K562 (cell line): ENCODE measurements at regions not wholly inside any gene's neighbourhood (a gene's known extent, or its start where the extent isn't known, plus 50 kb on each side); places are given as distances from the start of the nearest gene placed in this dataset.

Experiments
- ATF7 ChIP-seq: fragments of 450-650 bp; IDR thresholded peaks from 2 replicates; pipeline ENCODE4 v1.7.1; 2014; ENCODE audit warnings: mild to moderate bottlenecking, moderate library complexity
- BACH1 ChIP-seq: fragments of 200-800 bp; sonication (Bioruptor generic); IDR thresholded peaks from 2 replicates; pipeline ENCODE4 v1.6.1; 2016; ENCODE audit warnings: missing genetic modification characterization, missing compliant biosample characterization
- FOXA1 ChIP-seq: fragments of 450-650 bp; IDR thresholded peaks from 2 replicates; pipeline ENCODE4 v1.6.1; 2016; ENCODE audit warnings: mild to moderate bottlenecking, borderline replicate concordance
- GTF2A2 ChIP-seq: IDR thresholded peaks from 2 replicates; pipeline ENCODE4 v1.6.1; 2016; ENCODE audit warnings: mild to moderate bottlenecking, missing genetic modification characterization, missing compliant biosample characterization
- HNRNPUL1 ChIP-seq: fragments of 200-400 bp; formaldehyde crosslinking; IDR thresholded peaks from 2 replicates; pipeline ENCODE4 v1.6.1; 2017; ENCODE audit warnings: low read length
- KLF13 ChIP-seq: fragments of 450-650 bp; IDR thresholded peaks from 2 replicates; pipeline ENCODE4 v1.6.1; 2016; ENCODE audit warnings: missing genetic modification characterization, low read depth, mild to moderate bottlenecking, missing compliant biosample characterization, moderate library complexity, borderline replicate concordance
- PCBP1 ChIP-seq: fragments of 200-400 bp; formaldehyde crosslinking; IDR thresholded peaks from 2 replicates; pipeline ENCODE4 v1.6.1; 2018; ENCODE audit warnings: mild to moderate bottlenecking, low read depth, low read length; ENCODE audit not compliant: poor library complexity, severe bottlenecking
- POLR2H ChIP-seq: IDR thresholded peaks from 2 replicates; pipeline ENCODE4 v1.6.1; 2016; ENCODE audit warnings: missing genetic modification characterization, low read depth, mild to moderate bottlenecking, control low read depth, missing compliant biosample characterization, moderate library complexity
- RUNX1 ChIP-seq: sonication (generic); IDR thresholded peaks from 2 replicates; pipeline ENCODE4 v1.6.1; 2016; ENCODE audit warnings: antibody characterized with exemption, low read depth
- SAFB2 ChIP-seq: fragments of 200-400 bp; formaldehyde crosslinking; IDR thresholded peaks from 2 replicates; pipeline ENCODE4 v1.6.1; 2018; ENCODE audit warnings: borderline replicate concordance, low read length, low read depth, moderate library complexity; ENCODE audit not compliant: severe bottlenecking
- XRCC3 ChIP-seq: fragments of 450-650 bp; IDR thresholded peaks from 2 replicates; pipeline ENCODE4 v1.6.1; 2017; ENCODE audit warnings: mild to moderate bottlenecking, moderate library complexity
- ZBTB1 ChIP-seq: sonication (generic); formaldehyde crosslinking; IDR thresholded peaks from 2 replicates; pipeline ENCODE4 v1.8.1; 2023; ENCODE audit warnings: missing genetic modification reagents, low read depth, mild to moderate bottlenecking, borderline replicate concordance
- TF ChIP-seq, protein P1 (sequence below), 3 experiments: fragments of 200-800 bp in 1 of 3; fragments of 250-450 bp in 1 of 3; fragments of 450-650 bp in 1 of 3; sonication (Bioruptor Pico) in 1 of 3; sonication (Bioruptor generic) in 1 of 3; formaldehyde crosslinking in 1 of 3; IDR thresholded peaks; 2 replicates each; pipeline versions ENCODE4 v1.6.1 to v1.8.0; 2016 to 2022; ENCODE audit warnings: mild to moderate bottlenecking in 2 of 3, missing genetic modification characterization in 2 of 3, missing compliant biosample characterization in 1 of 3, moderate library complexity in 1 of 3
- TF ChIP-seq, protein P2 (sequence below): sonication (generic); formaldehyde crosslinking; IDR thresholded peaks from 2 replicates; pipeline ENCODE4 v1.8.1; 2023; ENCODE audit warnings: mild to moderate bottlenecking, missing genetic modification reagents
- TF ChIP-seq, protein P3 (sequence below), 2 experiments: fragments of 450-650 bp in 1 of 2; sonication (generic) in 1 of 2; formaldehyde crosslinking in 1 of 2; IDR thresholded peaks in 1 of 2; conservative IDR thresholded peaks in 1 of 2; 2 replicates each; pipeline versions ENCODE4 v1.6.1 to v1.8.1; 2016 to 2023; ENCODE audit warnings: mild to moderate bottlenecking in 2 of 2, moderate library complexity in 2 of 2, inconsistent platforms in 1 of 2, missing genetic modification reagents in 1 of 2
- TF ChIP-seq, protein P4 (sequence below), 2 experiments: IDR thresholded peaks; 2 replicates each; pipeline ENCODE4 v1.6.1; 2012; ENCODE audit warnings: improper control_type of control experiment in 2 of 2, low read depth in 2 of 2, low read length in 2 of 2, borderline replicate concordance in 1 of 2
- TF ChIP-seq, protein P5 (sequence below): sonication (generic); formaldehyde crosslinking; IDR thresholded peaks from 2 replicates; pipeline ENCODE4 v1.9.0; 2022; ENCODE audit warnings: mild to moderate bottlenecking, missing genetic modification reagents

DNA sequence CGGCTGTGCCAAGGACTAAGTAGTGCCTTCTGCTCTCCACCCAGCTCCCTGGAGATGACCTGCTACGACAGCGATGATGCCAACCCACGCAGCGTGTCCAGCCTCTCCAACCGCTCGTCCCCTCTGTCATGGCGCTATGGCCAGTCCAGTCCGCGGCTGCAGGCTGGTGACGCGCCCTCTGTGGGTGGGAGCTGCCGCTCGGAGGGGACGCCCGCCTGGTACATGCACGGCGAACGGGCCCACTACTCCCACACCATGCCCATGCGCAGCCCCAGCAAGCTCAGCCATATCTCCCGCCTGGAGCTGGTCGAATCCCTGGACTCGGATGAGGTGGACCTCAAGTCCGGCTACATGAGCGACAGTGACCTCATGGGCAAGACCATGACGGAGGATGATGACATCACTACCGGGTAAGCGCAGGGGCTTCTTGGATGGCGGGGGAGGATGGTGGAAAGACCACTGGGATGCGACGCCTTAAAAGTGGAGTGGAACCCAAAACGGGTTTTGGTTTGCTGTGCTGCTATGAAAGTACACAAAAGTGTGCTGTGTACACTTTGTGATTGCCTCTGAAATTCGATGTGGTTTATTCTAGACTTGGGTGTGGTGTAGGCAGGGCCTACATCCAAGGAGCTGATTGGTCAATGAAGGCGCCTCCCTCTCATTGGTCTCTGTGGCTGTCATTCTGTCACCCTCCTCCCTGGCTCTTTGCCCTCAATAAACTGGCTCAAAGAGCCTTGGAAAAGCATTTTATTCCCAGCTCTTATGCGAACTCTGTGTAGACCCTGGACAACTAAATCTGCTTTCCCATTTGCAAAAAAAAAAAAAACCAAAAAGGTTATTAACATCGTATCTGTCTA, 110.4 kb upstream of the IPO9 start (continued):
- TF ChIP-seq ZBTB1 = no peak
- TF ChIP-seq, protein P1, sequence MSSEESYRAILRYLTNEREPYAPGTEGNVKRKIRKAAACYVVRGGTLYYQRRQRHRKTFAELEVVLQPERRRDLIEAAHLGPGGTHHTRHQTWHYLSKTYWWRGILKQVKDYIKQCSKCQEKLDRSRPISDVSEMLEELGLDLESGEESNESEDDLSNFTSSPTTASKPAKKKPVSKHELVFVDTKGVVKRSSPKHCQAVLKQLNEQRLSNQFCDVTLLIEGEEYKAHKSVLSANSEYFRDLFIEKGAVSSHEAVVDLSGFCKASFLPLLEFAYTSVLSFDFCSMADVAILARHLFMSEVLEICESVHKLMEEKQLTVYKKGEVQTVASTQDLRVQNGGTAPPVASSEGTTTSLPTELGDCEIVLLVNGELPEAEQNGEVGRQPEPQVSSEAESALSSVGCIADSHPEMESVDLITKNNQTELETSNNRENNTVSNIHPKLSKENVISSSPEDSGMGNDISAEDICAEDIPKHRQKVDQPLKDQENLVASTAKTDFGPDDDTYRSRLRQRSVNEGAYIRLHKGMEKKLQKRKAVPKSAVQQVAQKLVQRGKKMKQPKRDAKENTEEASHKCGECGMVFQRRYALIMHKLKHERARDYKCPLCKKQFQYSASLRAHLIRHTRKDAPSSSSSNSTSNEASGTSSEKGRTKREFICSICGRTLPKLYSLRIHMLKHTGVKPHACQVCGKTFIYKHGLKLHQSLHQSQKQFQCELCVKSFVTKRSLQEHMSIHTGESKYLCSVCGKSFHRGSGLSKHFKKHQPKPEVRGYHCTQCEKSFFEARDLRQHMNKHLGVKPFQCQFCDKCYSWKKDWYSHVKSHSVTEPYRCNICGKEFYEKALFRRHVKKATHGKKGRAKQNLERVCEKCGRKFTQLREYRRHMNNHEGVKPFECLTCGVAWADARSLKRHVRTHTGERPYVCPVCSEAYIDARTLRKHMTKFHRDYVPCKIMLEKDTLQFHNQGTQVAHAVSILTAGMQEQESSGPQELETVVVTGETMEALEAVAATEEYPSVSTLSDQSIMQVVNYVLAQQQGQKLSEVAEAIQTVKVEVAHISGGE (CRISPR knock-in tag; IDR thresholded peaks at IDR 0.05) = no peak
- no peak for TF ChIP-seq GTF2A2 (tag)
- TF ChIP-seq, protein P2, sequence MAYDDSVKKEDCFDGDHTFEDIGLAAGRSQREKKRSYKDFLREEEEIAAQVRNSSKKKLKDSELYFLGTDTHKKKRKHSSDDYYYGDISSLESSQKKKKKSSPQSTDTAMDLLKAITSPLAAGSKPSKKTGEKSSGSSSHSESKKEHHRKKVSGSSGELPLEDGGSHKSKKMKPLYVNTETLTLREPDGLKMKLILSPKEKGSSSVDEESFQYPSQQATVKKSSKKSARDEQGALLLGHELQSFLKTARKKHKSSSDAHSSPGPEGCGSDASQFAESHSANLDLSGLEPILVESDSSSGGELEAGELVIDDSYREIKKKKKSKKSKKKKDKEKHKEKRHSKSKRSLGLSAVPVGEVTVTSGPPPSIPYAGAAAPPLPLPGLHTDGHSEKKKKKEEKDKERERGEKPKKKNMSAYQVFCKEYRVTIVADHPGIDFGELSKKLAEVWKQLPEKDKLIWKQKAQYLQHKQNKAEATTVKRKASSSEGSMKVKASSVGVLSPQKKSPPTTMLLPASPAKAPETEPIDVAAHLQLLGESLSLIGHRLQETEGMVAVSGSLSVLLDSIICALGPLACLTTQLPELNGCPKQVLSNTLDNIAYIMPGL = no peak
- no peak for TF ChIP-seq RUNX1
- no peak for TF ChIP-seq BACH1
- TF ChIP-seq, protein P3, sequence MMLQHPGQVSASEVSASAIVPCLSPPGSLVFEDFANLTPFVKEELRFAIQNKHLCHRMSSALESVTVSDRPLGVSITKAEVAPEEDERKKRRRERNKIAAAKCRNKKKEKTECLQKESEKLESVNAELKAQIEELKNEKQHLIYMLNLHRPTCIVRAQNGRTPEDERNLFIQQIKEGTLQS (IDR thresholded peaks at IDR 0.05) = peak; percentile 50
- TF ChIP-seq, protein P3 (CRISPR knock-in tag; conservative IDR thresholded peaks at IDR 0.05) = no peak
- TF ChIP-seq KLF13 (tag) = no peak
- TF ChIP-seq ATF7 = peak; percentile 28; the same call in 1 of the 2 replicates
- TF ChIP-seq, protein P4, sequence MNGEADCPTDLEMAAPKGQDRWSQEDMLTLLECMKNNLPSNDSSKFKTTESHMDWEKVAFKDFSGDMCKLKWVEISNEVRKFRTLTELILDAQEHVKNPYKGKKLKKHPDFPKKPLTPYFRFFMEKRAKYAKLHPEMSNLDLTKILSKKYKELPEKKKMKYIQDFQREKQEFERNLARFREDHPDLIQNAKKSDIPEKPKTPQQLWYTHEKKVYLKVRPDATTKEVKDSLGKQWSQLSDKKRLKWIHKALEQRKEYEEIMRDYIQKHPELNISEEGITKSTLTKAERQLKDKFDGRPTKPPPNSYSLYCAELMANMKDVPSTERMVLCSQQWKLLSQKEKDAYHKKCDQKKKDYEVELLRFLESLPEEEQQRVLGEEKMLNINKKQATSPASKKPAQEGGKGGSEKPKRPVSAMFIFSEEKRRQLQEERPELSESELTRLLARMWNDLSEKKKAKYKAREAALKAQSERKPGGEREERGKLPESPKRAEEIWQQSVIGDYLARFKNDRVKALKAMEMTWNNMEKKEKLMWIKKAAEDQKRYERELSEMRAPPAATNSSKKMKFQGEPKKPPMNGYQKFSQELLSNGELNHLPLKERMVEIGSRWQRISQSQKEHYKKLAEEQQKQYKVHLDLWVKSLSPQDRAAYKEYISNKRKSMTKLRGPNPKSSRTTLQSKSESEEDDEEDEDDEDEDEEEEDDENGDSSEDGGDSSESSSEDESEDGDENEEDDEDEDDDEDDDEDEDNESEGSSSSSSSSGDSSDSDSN (IDR thresholded peaks at IDR 0.05; ENCODE audit: borderline replicate concordance in 1 of 2, low read depth in 2 of 2, low read length in 2 of 2) = no peak
- no peak for TF ChIP-seq POLR2H (tag)
- TF ChIP-seq, protein P5, sequence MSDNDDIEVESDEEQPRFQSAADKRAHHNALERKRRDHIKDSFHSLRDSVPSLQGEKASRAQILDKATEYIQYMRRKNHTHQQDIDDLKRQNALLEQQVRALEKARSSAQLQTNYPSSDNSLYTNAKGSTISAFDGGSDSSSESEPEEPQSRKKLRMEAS (CRISPR knock-in tag) = no peak
- TF ChIP-seq SAFB2 = no peak
- TF ChIP-seq XRCC3 = no peak
- TF ChIP-seq PCBP1 = no peak
- TF ChIP-seq FOXA1 = no peak
- TF ChIP-seq HNRNPUL1 = no peak
